K562 (cell line): ENCODE measurements at regions not wholly inside any gene's neighbourhood (a gene's known extent, or its start where the extent isn't known, plus 50 kb on each side); places are given as distances from the start of the nearest gene placed in this dataset.

Experiments
- ATAC-seq: fragments of 200-7000 bp; cut with Tn5 transposase; 3 replicates; pipeline ENCODE4 v1.9.1; 2020; ENCODE audit warnings: moderate library complexity
- BruUV-seq: library from RNA; stranded (reverse); fragments of 400-500 nt; replicated peaks from 2 replicates; lab custom pipeline; 2021; lab: Mats Ljungman, UMichigan
- CTCF ChIA-PET: fragments of 300-600 bp; formaldehyde crosslinking; extraction: SDS; loops from one replicate; lab custom pipeline; 2021; ENCODE audit warnings: low intra/inter-chr PET ratio; lab: Yijun Ruan, JAX
- POLR2A ChIA-PET: fragments of 300-600, 350-650 bp; sonication (Branson Sonifier 250); formaldehyde crosslinking; extraction: SDS; loops from one replicate; lab custom pipeline; 2021; ENCODE audit warnings: antibody characterized with exemption, inconsistent platforms; lab: Yijun Ruan, JAX
- DNase-seq, 4 experiments: peaks; one replicate each; pipeline versions ENCODE4 v3.0.0 to v3.0.0-alpha.2; 2011 to 2018; ENCODE audit warnings: low spot score in 3 of 4, mixed read lengths in 3 of 4; ENCODE audit errors: extremely low read depth in 1 of 4
- FAIRE-seq: peaks from 2 replicates; lab custom pipeline; 2011; peaks lifted over from hg19 to GRCh38; lab: Jason Lieb, UNC
- H2AFZ ChIP-seq: 2 replicates; pipeline ENCODE4 v1.6.0; 2011; ENCODE audit warnings: low read depth, low read length, control low read depth, inconsistent platforms
- H3K27ac ChIP-seq: fragments of 200-600 bp; 3 replicates; pipeline ENCODE4 v1.8.0; 2011; ENCODE audit warnings: low read depth, mild to moderate bottlenecking, control low read depth, inconsistent platforms, low read length, moderate library complexity, mixed read lengths; ENCODE audit errors: extremely low read depth
- H3K27me3 ChIP-seq, 2 experiments: fragments of 300-600 bp in 1 of 2; 2 replicates in 1 of 2; 3 replicates in 1 of 2; pipeline versions ENCODE4 v1.6.0 to v1.8.0; 2011; ENCODE audit warnings: inconsistent platforms in 2 of 2, low read length in 2 of 2, mild to moderate bottlenecking in 1 of 2, mixed read lengths in 1 of 2, moderate library complexity in 1 of 2; ENCODE audit not compliant: control insufficient read depth in 2 of 2, insufficient read depth in 2 of 2
- H3K36me3 ChIP-seq: fragments of 300-600 bp; 3 replicates; pipeline ENCODE4 v1.8.0; 2011; ENCODE audit warnings: mild to moderate bottlenecking, low read length, inconsistent platforms; ENCODE audit not compliant: control insufficient read depth, insufficient read depth
- H3K4me1 ChIP-seq, 2 experiments: fragments of 200-600 bp in 1 of 2; replicated peaks in 1 of 2; 2 replicates in 1 of 2; 3 replicates in 1 of 2; pipeline versions ENCODE4 v1.5.1 to v1.8.0; 2011; ENCODE audit warnings: inconsistent platforms in 2 of 2, low read length in 2 of 2, mild to moderate bottlenecking in 1 of 2, mixed read lengths in 1 of 2, moderate library complexity in 1 of 2; ENCODE audit not compliant: control insufficient read depth in 2 of 2, insufficient read depth in 2 of 2
- H3K4me2 ChIP-seq: 2 replicates; pipeline ENCODE4 v1.6.1; 2011; ENCODE audit warnings: low read length, control low read depth, inconsistent platforms, mixed read lengths; ENCODE audit not compliant: insufficient read depth
- H3K4me3 ChIP-seq: fragments of 200-600 bp; sonication (generic), shearing (Covaris generic); 2 replicates; pipeline ENCODE4 v1.5.1; 2016; ENCODE audit warnings: control low read depth, inconsistent platforms
- H3K79me2 ChIP-seq: fragments of 200-600 bp; 3 replicates; pipeline ENCODE4 v1.8.0; 2011; ENCODE audit warnings: low read length, inconsistent platforms; ENCODE audit not compliant: control insufficient read depth, insufficient read depth
- H3K9ac ChIP-seq, 2 experiments: 2 replicates each; pipeline versions ENCODE4 v1.6.0 to v1.6.1; 2011; ENCODE audit warnings: low read depth in 2 of 2, low read length in 2 of 2, control low read depth in 1 of 2, inconsistent platforms in 1 of 2, mild to moderate bottlenecking in 1 of 2, mixed read lengths in 1 of 2; ENCODE audit not compliant: insufficient read depth in 1 of 2
- H3K9me1 ChIP-seq: one replicate; pipeline ENCODE4 v1.6.0; 2011; ENCODE audit warnings: inconsistent platforms, mild to moderate bottlenecking, low read length, moderate library complexity; ENCODE audit not compliant: control insufficient read depth, insufficient read depth
- H3K9me3 ChIP-seq: replicated peaks from 2 replicates; pipeline ENCODE4 v1.5.1; 2011; ENCODE audit warnings: low read depth, low read length, inconsistent platforms; ENCODE audit not compliant: control insufficient read depth, insufficient read depth
- H4K20me1 ChIP-seq: replicated peaks from 2 replicates; pipeline ENCODE4 v1.6.1; 2011; ENCODE audit warnings: low read length, inconsistent platforms, mixed read lengths; ENCODE audit not compliant: control insufficient read depth, insufficient read depth
- EGR1 ChIP-seq: fragments of 450-650 bp; conservative IDR thresholded peaks from 2 replicates; pipeline ENCODE4 v1.6.1; 2017; ENCODE audit warnings: mild to moderate bottlenecking
- ETV5 ChIP-seq: sonication (generic); formaldehyde crosslinking; IDR thresholded peaks from 2 replicates; pipeline ENCODE4 v1.4.0; 2020; ENCODE audit warnings: low read depth, mild to moderate bottlenecking, missing genetic modification reagents
- KDM4B ChIP-seq, 2 experiments: fragments of 450-650 bp in 1 of 2; sonication (generic) in 1 of 2; IDR thresholded peaks; 2 replicates each; pipeline ENCODE4 v1.6.1; 2016 to 2017; ENCODE audit warnings: borderline replicate concordance in 2 of 2, antibody characterized with exemption in 1 of 2, low read depth in 1 of 2, mild to moderate bottlenecking in 1 of 2
- RBBP5 ChIP-seq: fragments of 200-600 bp; sonication (generic); IDR thresholded peaks from 2 replicates; pipeline ENCODE4 v1.6.1; 2012; ENCODE audit warnings: borderline replicate concordance, mild to moderate bottlenecking, low read length, control low read depth, inconsistent platforms; ENCODE audit not compliant: insufficient read depth, poor library complexity, severe bottlenecking
- TAF7 ChIP-seq: fragments of 450-650 bp; IDR thresholded peaks from 2 replicates; pipeline ENCODE4 v1.6.1; 2016; ENCODE audit warnings: missing genetic modification characterization, missing compliant biosample characterization
- ZNF212 ChIP-seq: fragments of 450-650 bp; formaldehyde crosslinking; IDR thresholded peaks from 2 replicates; pipeline ENCODE4 v1.4.0; 2020; ENCODE audit warnings: mild to moderate bottlenecking
- ZNF75A ChIP-seq: fragments of 450-650 bp; formaldehyde crosslinking; IDR thresholded peaks from 2 replicates; pipeline ENCODE4 v1.4.0; 2020; ENCODE audit warnings: mild to moderate bottlenecking
- WGBS: fragments of 100-300 bp; shearing (Covaris generic); methylation state at CpG from one replicate; pipeline ENCODE4 v1.1.6; 2016; ENCODE audit warnings: low coverage, mixed read lengths; ENCODE audit not compliant: insufficient coverage; ENCODE audit errors: missing lambda C conversion rate; 5-methylcytosine and 5-hydroxymethylcytosine counted together
- in situ Hi-C: fragments of 300-500 bp; cut with MboI; formaldehyde crosslinking; loops from 4 replicates; pipeline ENCODE4 v1.15.0; 2018; ENCODE audit warnings: inconsistent platforms, mixed read lengths
- intact Hi-C: fragments of 100-400 bp; cut with micrococcal nuclease; formaldehyde crosslinking; loops from 2 replicates; pipeline ENCODE4 v1.14.2; 2022
- TF ChIP-seq, protein P1 (sequence below): fragments of 250-450 bp; sonication (Bioruptor Pico); IDR thresholded peaks from 2 replicates; pipeline ENCODE4 v1.8.0; 2021; ENCODE audit warnings: mild to moderate bottlenecking, moderate library complexity

DNA sequence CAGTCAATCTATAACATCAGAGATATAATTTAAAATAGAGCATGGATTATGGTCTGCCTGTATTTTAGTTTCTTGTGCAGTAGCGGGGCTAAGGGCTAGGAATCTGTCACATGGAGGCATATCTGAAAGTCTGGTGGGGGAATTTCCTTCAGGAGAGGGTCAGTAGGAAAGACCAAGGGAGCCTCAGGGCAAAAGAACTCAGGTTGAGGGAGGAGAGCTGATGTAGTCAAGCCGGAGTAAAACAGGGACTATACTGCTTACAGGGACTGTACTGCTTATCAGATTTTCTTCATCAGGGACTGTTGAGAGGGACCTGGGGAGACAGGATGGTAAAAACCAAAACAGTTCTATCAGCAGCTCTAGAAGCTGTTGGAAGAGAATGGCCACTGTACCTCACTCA, 82.0 kb upstream of the CPM start:
- no peaks in the 10 kb centered on the region for H3K36me3 ChIP-seq
- no peaks in the 10 kb centered on the region; a peak in 1 of 5 replicates for H3K27me3 ChIP-seq
- WGBS: 0% methylated on average over 2 of the region's 2 CpGs
- ChIA-PET POLR2A (no interaction called here), CTCF (no interaction called here)
- no peaks in the 10 kb centered on the region for H3K9me1 ChIP-seq
- H4K20me1 ChIP-seq: no peaks in the 10 kb centered on the region
- no peaks in the 10 kb centered on the region for H3K79me2 ChIP-seq
- H2AFZ ChIP-seq: no peak overlapping the region
- no TSS peak for BruUV-seq
- DNase-seq (no peak), ATAC-seq (no peak), FAIRE-seq (no peak)
- H3K9me3 ChIP-seq: no peaks in the 10 kb centered on the region
- H3K27ac ChIP-seq: no peak overlapping the region
- no peak overlapping the region for H3K4me2 ChIP-seq
- TF ChIP-seq, protein P1, sequence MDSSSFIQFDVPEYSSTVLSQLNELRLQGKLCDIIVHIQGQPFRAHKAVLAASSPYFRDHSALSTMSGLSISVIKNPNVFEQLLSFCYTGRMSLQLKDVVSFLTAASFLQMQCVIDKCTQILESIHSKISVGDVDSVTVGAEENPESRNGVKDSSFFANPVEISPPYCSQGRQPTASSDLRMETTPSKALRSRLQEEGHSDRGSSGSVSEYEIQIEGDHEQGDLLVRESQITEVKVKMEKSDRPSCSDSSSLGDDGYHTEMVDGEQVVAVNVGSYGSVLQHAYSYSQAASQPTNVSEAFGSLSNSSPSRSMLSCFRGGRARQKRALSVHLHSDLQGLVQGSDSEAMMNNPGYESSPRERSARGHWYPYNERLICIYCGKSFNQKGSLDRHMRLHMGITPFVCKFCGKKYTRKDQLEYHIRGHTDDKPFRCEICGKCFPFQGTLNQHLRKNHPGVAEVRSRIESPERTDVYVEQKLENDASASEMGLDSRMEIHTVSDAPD (CRISPR knock-in tag): no peak
- TF ChIP-seq ZNF75A (CRISPR knock-in tag) (no peak), ZNF212 (CRISPR knock-in tag) (no peak), RBBP5 (no peak), EGR1 (no peak), ETV5 (CRISPR knock-in tag) (no peak), KDM4B (IDR thresholded peaks at IDR 0.05; ENCODE audit: borderline replicate concordance in 2 of 2, low read depth in 1 of 2) (no peak), TAF7 (no peak)
- no peak overlapping the region for H3K9ac ChIP-seq
- H3K4me1 ChIP-seq: no peaks in the 10 kb centered on the region
- in situ Hi-C loops (no loop called here), intact Hi-C loops (no loop called here)
- no peak overlapping the region for H3K4me3 ChIP-seq
